SW 1271 (cell line): ENCODE measurements at regions not wholly inside any gene's neighbourhood (a gene's known extent, or its start where the extent isn't known, plus 50 kb on each side); places are given as distances from the start of the nearest gene placed in this dataset.

Experiments used
- DNase-seq, 2 experiments: peaks; one replicate each; lab custom pipeline; 2025; lab: John Stamatoyannopoulos, UW

DNA sequence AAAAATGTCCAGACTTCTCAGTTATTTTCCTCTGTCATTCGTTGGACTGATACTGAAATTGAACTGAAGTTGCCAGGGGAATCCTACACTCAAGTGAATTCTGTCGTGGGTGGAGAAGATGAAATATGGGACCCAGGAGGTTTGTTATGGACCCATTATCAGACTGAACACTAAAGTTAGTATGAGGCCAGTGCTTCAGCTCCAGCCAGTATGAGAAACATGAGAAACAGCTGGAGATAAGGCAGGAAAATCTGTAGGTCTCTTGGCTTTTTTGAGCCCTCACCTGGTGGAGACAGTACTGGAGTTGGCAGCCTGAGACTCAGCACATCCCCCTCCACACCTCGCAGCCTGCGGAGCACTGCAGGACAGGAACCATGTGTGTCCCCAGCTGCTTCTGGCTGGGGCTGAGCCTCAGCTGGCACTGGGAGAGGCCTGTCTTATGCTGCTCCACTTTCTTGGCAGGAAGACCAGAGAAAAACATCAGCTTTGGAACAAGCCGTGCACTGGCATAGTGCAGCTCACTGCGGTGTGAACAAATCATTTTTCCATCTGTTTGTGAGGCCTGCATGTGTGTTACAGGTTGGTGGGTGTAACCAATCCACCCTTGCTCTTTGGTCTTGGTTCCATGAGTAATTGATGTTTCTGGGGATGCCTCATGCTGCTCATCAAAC lies 641.0 kb downstream of the FGF9 start:
- no peak for DNase-seq

DNA sequence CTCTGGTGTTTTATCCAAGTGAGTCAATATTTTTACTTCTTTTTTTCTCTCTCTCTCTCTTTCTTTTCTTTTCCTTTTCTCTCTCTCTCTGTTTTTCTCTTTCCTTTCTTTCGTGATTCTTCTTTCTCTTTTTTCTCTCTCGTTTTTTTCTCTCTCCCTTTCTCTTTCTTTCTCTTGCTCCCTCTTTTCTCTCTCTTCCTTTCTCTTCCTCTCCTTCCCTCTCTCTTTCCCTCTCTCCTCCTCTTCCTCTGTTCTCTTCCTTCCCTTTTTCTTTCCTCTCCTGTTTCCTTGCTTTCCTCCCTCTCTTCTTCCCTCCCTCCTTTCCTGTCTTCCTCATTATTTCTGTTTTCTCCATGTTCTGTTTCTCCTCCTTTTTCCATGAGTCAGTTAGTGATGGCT lies 641.5 kb downstream of the FGF9 start:
- DNase-seq = no peak

DNA sequence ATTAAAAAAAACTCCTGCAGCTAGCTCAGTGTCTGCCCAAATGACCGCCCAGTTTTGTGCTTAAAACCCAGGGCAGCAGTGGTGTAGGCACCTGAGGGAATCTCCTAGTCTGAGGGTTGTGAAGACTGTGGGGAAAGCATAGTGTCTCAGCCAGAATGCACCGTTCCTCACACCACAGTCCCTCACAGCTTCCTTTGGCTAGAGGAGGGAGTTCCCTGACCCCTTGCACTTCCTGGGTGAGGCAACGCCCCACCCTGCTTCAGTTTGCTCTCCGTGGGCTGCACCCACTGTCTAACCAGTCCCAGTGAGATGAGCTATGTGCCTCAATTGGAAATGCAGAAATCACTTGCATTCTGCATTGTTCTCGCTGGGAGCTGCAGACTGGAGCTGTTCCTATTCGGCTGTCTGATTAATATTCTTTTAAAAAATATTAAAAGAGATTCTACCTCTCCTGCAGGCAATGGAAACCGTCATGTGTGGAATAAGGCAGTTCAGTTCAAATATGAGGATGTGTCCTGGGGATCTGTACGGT lies 645.7 kb downstream of the FGF9 start:
- no peak for DNase-seq

DNA sequence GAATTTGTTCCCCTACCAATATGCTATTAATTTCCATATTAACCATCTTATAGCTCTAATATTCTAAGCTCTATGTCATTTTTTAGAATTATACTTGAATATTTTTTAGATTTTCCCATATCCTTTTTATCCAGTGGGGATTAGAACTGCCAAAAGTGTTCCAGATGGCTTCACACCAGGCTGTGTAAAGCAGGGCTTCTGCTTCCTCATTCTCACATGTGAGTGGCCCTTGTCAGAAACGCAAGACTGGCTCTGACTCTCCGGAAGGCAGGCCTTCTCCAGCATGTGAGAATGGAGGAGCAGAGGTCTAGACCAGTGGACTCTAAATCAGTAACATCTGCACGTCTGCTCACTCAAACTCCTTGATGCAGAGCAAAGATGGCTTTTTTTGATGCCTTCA lies 650.1 kb downstream of the FGF9 start:
- no peak for DNase-seq

DNA sequence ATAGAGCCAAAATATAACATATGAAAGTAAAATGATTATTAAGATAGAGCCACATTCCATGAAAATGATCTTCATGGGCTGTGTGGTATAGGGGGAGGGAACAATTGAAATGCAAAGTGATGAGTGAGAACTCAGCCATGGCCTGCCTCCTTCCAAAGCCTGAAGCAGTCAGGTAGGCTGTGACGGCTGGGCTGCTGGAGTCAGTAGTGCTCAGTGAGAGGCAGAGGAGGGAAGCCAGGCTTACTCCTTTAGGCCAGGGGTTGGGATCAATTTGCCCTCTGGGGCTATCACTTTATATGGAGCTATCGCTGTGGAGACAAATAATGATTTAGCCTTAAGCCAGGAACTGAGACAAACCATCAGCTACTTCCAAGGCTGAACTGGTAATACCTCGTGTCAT lies 654.9 kb downstream of the FGF9 start:
- no peak for DNase-seq

DNA sequence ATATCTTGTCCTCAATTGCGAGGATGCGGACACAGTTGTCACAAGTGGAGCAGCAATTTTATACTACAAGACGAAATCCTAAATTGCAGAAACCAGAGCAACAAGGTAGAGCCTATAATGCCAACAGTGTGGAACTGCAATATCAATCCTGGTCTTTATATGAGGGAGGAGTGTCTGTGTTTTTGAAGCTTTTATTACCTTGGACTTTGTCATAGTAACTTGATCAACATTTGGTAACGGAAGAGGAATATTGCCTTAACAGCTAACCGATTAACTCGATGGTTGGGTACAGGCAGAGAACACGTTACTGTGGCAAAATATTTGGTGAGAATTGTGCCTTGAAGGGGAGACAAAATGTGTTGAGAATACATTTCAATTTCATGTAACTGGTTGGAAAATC lies 661.5 kb downstream of the FGF9 start:
- no peak for DNase-seq

DNA sequence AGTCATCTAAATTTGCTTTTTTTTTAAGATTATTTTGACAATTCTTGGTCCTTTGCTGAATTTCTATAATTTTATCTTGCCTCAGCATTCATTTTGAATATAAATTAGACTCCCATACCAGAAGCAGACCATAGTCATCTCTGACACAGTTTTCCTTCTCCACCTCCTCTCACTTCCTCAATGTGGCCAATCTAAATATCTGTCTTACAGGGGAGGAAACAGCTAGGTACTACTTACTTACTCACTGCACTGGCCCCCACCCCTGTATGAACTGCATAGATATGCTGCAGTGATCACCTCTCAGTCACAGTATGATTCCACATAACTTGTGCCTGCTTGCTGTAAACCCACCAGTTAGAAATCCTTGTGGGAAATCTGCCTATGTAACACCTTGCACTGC lies 665.6 kb downstream of the FGF9 start:
- no peak for DNase-seq

DNA sequence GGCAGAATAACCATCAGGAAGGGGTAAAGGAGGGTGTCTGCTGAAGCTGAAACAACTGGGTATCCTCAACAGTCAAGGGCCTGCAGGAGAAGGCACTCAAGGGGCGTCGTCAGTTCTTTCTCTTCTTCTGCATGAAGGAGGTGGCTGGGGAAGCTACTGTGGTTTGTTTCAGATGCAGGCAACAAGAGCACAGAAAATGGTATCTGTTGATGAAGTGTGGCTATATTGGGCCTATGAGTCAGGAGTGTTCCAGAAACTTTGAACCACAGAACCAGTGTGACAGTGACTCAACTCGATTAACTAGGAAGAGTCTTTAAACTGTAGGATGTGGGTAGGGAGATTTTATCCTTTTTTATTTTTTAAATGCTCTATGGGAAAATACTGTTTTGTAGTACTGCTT lies 686.3 kb downstream of the FGF9 start:
- DNase-seq = no peak

DNA sequence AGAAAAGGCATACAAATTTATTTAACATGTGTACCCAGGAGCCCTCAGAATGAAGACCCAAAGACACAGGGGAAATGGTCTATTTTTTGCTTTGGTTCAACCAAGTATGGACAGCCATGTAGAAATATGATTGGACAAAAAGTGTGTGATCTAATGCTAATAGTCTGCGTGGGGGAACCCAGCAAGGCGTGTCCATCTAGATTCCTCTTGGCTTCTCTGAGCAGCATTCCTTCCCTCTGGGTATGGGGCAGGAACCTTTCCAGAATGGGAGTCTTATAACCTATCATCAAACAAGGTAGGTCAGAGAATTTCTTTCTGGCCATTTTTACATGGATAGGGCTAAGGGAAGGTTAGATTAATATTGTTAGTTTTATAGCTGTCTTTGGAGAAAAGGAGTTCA lies 698.2 kb downstream of the FGF9 start:
- no peak for DNase-seq

DNA sequence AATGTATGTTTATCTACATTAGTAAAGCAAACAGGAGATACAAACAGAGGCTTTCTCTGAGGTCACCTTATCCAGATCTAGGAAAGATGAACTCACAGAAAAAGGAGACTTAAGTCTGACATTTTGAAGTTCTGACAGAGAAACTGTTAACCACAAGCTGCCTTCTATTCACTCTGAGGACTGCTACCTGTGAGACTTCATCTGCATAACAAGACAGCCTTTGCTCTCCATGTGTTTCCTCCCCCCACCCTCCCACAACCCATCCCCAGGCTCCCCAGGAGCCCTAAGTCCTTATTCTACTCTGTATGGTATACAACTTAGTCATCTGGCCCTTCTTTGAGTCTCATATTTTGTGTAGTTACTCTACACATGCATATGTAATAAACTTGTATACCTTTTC lies 699.0 kb downstream of the FGF9 start:
- DNase-seq = no peak

DNA sequence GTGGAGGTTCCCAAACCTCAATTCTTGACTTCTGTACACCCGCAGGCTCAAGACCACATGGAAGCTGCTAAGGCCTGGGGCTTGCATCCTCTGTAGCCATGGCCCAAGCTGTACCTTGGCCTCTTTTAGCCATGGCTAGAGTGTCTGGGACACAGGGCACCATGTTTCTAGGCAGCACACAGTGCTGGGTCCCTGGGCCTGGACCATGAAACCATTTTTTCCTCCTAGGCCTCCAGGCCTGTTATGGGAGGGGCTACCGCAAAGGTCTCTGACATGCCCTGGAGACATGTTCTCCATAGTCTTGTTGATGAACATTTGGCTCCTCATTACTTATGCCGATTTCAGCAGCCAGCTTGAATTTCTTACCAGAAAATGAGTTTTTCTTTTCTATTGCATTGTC lies 701.4 kb downstream of the FGF9 start:
- DNase-seq = no peak

DNA sequence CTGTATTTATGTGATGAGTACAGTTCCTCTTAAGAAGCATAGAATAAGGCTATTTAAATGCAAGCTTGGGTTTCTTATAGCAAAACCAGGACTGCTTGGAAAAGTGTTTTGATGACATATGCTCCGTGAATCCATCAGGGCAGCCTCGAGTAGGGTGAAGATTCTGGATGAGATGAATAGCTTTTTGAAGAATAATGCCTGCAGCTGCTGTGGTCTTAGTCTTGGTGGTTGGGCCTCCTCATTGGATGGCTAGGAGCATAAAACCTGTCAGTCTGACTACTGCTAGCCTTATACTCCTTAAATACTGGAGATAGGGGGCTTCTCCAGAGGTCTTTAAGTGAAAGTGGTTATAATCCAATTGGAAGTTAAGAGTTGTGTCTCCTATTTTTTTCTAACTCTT lies 704.3 kb downstream of the FGF9 start:
- no peak for DNase-seq

DNA sequence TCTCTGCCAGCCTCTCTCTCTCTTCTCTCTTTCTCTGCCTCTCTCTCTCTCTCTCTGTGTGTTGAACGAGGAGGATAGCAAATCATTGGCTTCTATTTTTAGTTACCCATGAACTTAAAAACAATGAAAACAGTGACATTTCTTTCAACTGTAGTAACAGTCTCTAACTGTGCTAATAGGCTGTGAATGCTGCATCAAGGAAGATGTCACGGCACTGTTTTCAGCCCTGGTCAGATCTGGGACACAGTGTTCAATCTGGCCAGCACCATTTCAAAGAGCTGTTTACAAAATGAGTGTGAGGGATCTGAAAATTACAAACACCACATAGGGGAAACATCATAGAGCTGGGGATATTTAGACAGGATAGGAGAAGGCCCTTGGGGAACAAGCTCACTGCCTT lies 717.0 kb downstream of the FGF9 start:
- DNase-seq = no peak

DNA sequence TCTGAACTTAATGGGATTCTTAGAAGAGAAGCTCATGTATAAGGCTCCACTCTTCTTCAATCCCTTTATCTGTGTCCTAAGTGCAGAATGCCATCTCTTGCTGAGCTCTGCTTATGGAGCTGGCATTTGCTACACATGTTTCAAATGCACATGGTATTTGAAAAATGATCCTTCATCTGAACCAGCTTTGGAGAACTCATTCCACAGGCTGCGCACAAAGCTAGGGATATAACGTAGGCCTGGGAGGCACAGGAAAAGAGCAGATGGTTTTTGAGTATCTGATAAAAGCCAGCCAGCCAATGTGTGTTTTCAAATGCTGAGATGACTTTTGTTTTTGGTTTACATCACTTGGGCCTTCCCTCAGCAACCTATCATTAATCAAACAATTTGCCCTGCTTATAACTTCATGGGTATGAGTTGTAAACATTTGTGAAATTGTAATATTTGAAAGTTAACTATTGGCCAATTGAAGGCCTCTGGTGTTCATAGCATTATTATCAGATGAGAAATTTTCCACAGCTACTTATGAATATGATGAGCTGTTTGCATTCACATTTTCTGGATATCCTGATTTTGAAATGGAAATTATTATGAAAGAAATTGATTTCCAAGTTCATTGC lies 729.0 kb downstream of the FGF9 start:
- no peak for DNase-seq

DNA sequence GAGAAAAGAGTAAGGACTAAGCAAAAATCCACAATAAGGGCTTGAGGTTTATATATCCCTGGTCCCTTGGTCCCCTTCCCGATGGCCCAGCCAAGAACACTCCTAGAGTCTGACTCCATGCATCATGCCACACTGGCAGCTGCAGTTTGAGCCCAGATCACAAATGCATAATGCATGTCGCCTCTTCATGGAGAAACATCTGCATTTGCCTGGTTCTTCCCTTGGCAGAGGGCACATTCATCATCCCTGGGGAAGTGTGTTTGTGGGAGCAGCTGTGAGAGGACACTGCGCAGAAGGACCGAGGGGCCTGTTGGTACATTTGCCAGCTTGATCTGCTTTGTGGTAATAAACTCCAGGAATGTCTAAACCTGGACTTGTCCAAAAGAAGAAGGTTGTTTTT lies 731.8 kb downstream of the FGF9 start:
- no peak for DNase-seq

DNA sequence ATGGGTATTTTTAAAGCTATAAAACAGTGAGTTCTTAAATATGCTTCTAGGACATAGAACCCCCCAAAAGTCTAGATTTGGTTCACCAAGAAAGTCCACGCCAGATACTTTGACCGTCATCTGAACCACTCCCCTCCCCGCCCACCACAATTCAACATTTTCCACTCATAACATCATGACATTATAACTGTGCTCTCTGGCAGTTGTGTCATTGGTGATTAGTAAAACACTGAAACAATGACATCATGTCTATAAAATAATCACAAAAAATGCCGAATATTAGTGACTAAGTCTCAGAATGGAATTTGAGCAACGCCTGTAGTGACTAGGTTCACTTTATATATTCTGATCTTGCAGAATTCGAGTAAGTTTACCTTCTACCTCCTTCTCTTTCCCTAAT lies 732.3 kb downstream of the FGF9 start:
- no peak for DNase-seq

DNA sequence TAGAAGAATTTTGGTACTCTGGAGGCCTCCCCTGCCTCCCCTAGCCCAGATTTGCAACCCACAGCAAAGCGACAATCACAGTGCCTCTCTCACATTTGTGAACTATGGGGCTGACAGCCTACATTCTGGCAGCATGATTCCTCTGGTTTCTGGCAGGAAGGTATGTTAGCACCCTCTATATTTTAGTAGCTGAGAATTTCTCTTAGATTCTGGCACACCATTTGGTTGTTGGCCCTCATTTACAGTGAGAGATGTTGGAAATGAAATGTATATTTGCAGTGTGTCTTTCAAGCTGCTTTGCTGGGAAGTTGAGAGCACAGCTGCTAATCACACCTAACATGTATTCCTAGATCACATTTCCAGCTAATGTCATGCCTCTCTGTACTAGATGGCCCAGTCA lies 735.0 kb downstream of the FGF9 start:
- DNase-seq = no peak

DNA sequence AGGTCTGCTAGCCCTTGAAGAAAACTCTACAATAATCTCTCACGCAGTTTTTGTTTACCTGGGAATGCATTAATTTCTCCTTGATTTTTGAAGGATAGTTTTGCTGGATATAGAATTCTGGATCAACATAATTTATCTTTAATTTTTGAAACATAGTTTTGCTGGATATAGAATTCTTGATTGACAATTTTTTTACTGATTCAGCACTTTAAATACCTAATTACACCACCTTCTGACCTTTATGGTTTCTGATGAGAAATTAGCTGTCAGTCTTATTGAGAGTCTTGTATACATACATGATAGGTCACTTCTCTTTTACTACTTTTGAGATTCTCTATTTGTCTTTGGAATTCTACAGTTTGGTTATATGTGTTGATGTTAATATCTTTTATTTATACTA lies 741.6 kb downstream of the FGF9 start:
- no peak for DNase-seq

DNA sequence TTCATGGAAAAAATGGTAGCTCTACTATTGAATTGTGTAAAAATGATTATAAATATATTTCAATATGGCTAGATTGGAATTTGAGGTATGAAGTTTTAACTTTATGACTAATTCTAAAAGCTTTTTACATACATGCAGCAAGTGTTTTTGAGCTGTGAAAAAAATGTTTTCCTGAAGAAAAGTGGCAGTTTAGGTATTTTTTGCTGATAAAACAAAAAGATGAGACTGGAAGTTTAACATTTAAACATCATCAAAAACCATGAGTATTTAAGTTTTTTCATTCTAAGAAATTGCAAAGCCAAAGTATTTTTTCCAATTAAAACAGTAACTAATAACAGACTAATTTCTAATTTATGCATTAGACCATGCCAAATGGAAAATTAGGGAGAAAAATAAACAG lies 751.1 kb downstream of the FGF9 start:
- no peak for DNase-seq

DNA sequence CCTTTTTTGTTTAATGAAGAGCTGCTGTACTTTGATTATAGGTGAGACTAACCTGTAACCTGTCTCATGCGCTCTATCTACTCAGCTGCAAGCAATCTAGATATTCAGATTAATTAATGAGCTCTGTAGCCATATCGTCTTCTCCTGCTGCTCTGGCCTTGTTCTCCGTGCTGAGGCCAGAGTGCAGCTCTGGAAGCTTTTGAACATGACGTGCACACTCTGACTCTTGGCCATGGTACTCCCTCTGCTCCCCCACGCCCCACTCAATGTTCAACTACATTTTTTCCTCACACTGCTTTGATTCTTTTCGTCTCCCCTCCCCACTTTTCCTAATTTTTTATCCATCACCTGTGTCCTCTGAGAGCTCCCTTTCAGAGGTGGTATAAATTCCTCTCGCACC lies 751.8 kb downstream of the FGF9 start:
- no peak for DNase-seq

DNA sequence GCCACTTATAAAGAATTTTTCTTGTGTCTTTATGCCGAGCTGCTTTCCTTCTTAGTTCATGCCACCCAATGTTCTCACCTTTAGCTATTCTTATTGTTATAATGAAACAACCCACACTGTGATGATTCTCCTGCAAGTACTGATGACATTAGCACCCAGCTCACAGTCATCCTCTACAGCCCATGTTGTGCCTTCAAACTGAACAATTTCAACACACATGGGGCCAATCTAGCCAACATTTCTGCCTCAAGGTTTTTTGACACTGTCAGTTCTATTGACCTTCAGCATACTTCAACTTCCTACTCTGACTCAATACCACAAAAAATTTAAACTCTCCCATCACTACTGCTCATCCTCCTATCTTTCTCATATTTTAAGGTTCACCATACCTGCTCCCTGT lies 752.4 kb downstream of the FGF9 start:
- no peak for DNase-seq

DNA sequence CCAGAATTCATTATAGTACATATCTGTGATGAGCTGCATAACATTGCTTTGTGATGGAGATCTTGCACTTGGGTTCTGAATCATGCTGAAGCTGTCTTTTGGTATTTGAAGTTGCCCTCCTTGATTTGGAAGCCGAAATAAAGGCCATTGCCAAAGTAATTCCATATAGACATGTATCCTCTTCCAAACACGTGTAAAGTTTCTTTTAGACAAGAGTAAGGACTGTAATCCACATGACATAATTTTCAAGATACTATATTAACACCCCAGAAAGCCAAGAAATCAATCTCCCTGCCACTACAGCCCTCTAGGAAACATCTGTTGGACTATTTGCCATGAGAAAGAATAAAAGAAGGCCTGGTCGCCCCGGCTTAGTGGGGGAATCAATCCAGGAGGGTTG lies 754.2 kb downstream of the FGF9 start:
- no peak for DNase-seq

DNA sequence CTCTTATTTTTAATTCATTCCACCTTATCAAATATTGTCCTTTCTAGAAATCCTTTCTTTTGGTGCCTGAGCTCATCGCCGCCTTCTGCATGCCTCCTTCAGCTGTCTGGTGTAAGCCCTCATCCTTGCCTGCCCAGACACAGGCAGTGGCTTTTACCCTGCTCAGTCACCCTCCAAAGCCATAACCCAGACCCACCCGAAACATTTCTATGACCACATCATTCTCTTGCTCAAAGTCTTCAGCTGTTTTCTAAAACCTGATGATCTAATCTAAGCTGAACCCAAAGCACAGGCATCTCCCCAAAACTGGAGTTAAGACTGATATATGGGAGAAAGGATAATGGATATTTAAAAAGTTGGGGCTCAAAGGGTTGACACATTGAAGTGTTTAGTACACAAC lies 753.7 kb upstream of the SGCG start:
- DNase-seq = no peak

DNA sequence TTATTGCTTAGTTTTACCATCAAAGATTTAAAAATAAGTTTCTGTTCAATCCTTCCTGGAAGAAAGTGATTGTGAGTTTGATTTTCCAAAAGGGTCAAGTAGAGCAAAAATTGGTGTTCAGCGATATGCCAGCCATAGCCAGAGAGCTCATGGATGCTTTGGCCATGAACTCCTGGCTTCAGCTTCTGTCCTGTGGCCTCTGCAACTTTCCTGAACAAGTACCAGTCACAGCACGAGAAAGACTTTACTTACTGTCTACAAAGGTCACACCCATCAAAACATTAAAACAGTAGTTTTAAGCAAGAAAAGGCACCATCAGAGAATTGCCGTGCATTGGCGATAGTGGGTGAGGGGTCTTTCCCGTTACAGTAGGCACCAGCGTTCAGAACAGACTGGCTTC lies 753.0 kb upstream of the SGCG start:
- DNase-seq = no peak
